NB4 (cell line): ENCODE measurements at regions not wholly inside any gene's neighbourhood (a gene's known extent, or its start where the extent isn't known, plus 50 kb on each side); places are given as distances from the start of the nearest gene placed in this dataset.
"Not testable (repeated sequence)": the region's sequence is repeated elsewhere in the genome, so short reads cannot be mapped to it uniquely, and the experiment has no call there.

Source experiments
- DNase-seq: peaks from one replicate; pipeline ENCODE4 v3.0.0; 2010; ENCODE audit warnings: low read depth
- H3K4me3 ChIP-seq: one replicate; pipeline ENCODE4 v1.5.1; 2011; ENCODE audit warnings: mild to moderate bottlenecking, low read depth, low read length, moderate library complexity
- MYC ChIP-seq: IDR thresholded peaks from 2 replicates; pipeline ENCODE4 v1.6.1; 2011; ENCODE audit warnings: low read depth, low read length
- POLR2A ChIP-seq: IDR thresholded peaks from 2 replicates; pipeline ENCODE4 v1.6.1; 2011; ENCODE audit warnings: mild to moderate bottlenecking; ENCODE audit not compliant: insufficient read length; ENCODE audit errors: extremely low read depth
- TF ChIP-seq, protein P1 (sequence below): IDR thresholded peaks from one replicate; pipeline ENCODE4 v1.5.1; 2012; ENCODE audit warnings: low read depth, low read length
- TF ChIP-seq, protein P2 (sequence below): IDR thresholded peaks from 2 replicates; pipeline ENCODE4 v1.6.1; 2011; ENCODE audit warnings: low read depth, low read length

DNA sequence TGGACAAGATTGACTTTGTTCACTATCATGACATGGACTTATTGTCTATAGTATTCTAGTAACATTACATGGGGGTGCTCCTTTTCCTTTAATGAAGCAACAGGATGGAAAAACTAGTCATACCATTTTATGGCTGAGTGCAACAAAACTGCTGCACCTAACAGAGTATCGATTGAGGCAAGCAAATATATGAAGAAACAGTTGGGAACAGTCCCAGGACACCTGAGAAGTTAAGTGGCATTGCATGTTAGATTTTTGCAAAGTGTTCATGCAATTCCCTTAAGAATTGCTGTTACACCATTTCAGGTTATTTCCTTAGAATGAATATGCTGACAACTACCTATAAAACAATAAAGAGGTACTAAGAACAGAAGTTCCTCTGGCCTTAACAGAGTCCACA is 541.5 kb upstream of the ANO3 start:
- H3K4me3 ChIP-seq, result no peak overlapping the region
- TF ChIP-seq POLR2A (no peak), MYC (no peak)
- TF ChIP-seq, protein P1, sequence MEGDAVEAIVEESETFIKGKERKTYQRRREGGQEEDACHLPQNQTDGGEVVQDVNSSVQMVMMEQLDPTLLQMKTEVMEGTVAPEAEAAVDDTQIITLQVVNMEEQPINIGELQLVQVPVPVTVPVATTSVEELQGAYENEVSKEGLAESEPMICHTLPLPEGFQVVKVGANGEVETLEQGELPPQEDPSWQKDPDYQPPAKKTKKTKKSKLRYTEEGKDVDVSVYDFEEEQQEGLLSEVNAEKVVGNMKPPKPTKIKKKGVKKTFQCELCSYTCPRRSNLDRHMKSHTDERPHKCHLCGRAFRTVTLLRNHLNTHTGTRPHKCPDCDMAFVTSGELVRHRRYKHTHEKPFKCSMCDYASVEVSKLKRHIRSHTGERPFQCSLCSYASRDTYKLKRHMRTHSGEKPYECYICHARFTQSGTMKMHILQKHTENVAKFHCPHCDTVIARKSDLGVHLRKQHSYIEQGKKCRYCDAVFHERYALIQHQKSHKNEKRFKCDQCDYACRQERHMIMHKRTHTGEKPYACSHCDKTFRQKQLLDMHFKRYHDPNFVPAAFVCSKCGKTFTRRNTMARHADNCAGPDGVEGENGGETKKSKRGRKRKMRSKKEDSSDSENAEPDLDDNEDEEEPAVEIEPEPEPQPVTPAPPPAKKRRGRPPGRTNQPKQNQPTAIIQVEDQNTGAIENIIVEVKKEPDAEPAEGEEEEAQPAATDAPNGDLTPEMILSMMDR, result no peak
- TF ChIP-seq, protein P2, sequence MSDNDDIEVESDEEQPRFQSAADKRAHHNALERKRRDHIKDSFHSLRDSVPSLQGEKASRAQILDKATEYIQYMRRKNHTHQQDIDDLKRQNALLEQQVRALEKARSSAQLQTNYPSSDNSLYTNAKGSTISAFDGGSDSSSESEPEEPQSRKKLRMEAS, result no peak
- DNase-seq, result no peak

DNA sequence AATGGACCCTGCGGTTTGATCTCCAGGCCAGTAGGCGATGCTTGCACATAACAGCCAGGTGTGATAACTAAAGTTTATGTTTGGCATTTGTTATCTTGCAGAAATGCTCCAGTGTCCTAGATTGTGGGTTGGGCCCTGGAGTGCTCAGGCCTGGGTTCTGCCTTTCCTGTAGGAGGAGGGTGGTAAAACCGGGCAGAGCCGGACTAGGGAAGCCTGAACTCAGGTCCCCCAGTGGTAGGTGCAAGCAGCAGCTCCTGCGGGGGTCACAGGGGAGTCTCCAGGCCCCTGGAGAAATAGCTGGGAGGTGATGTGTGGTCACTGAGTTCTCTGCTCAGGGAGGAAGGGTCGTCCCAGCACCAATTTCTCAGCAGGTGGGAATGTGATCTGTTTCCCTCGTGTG is 538.3 kb upstream of the ANO3 start:
- no peak for TF ChIP-seq MYC
- TF ChIP-seq, protein P2, result no peak
- no peak for TF ChIP-seq POLR2A
- TF ChIP-seq, protein P1, result no peak
- no peak overlapping the region for H3K4me3 ChIP-seq
- DNase-seq, result no peak

DNA sequence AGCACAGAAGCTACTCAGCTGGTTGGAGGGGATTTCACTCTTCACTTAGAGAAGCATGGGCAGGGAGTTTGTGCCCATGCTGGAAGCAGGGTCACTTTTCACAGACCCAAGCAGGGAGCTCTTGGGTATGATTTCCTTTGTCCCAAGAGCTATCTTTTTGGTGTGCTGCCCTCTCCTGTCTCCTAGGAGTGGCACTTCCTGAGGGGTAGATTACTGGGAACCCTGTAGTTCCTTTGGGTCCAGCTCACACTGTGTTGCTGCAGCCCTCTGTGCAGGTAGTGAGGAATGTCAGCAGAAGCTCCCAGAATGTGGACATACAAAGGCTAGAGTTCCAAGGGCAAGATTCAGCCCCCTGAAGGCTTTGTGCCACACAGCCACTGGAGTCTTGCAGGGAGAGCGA is 537.1 kb upstream of the ANO3 start:
- TF ChIP-seq, protein P2, result no peak
- TF ChIP-seq MYC (no peak), POLR2A (no peak)
- TF ChIP-seq, protein P1, result no peak
- no peak overlapping the region for H3K4me3 ChIP-seq
- no peak for DNase-seq

DNA sequence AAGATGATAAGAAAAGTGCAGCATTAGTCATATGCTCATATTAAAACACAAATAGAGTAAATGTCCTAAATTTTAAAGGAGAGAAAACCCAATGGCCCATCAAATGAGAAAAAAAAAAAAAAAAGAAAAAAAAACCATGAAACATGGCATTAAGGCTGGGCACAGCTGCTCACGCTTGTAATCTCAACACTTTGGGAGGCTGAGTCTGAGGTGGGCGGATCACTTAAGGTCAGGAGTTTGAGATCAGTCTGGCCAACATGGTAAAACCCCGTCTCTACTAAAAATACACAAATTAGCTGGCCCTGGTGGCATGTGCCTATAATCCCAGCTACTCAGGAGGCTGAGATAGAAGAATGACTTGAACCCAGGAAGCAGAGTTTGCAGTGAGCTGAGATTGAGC is 515.5 kb upstream of the ANO3 start:
- no peak for DNase-seq
- no peak overlapping the region for H3K4me3 ChIP-seq
- TF ChIP-seq, protein P2, result no peak
- TF ChIP-seq MYC, result no peak
- TF ChIP-seq, protein P1, result no peak
- TF ChIP-seq POLR2A, result no peak

DNA sequence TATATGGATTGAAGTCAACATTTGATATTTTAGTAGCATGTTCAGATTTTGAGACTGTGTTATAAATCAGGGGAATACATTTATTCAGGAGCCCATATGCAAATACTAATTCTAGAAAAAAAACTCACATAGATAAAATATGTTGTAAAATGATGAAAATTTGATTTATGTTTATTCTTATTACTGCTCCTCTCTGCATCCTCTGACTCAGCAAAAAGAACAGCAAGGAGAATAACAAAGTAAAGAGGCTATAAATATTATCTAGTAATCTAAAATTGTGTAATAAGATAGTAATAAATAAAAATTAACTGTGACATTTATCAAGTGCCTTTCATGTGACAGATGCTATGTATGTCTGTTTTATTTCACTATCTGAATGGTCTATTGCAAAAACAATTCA is 507.2 kb upstream of the ANO3 start:
- TF ChIP-seq POLR2A (no peak), MYC (no peak)
- TF ChIP-seq, protein P2, result no peak
- TF ChIP-seq, protein P1, result no peak
- no peak overlapping the region for H3K4me3 ChIP-seq
- no peak for DNase-seq

DNA sequence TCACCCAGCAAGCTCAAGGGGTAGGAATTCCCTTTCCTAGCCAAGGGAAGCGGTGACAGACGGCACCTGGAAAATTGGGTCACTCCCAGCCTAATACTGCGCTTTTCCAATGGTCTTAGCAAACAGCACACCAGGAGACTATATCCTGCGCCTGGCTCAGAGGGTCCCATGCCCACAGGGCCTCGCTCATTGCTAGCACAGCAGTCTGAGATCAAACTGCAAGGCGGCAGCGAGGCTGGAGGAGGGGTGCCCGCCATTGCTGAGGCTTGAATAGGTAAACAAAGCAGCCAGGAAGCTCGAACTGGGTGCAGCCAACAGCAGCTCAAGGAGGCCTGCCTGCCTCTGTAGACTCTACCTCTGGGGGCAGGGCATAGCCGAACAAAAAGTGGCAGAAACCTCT is 500.4 kb upstream of the ANO3 start:
- not testable (repeated sequence) for H3K4me3 ChIP-seq

More for the DNA sequence above, 500.4 kb upstream of the ANO3 start:
- DNase-seq, result not testable (repeated sequence)
